Activated CD8-positive, alpha-beta T cell treated with anti-CD3 and anti-CD28 coated beads for 36 hours (primary cell): ENCODE measurements at regions not wholly inside any gene's neighbourhood (a gene's known extent, or its start where the extent isn't known, plus 50 kb on each side); places are given as distances from the start of the nearest gene placed in this dataset.

Experiments
- ATAC-seq: fragments of 200-7000 bp; cut with Tn5 transposase; one replicate; pipeline ENCODE4 v1.10.0; 2021; ENCODE audit warnings: mild to moderate bottlenecking, moderate library complexity
- CTCF ChIA-PET: fragments of 350-600 bp; sonication (Branson Sonifier 250); formaldehyde crosslinking; loops from one replicate; lab custom pipeline; 2021; ENCODE audit warnings: antibody characterized with exemption; lab: Charles Lee
- POLR2A ChIA-PET: fragments of 350-600 bp; sonication (Branson Sonifier 250); formaldehyde crosslinking; loops from one replicate; lab custom pipeline; 2021; ENCODE audit warnings: antibody characterized with exemption; lab: Charles Lee
- DNase-seq: peaks from one replicate; pipeline ENCODE4 v3.0.0-alpha.2; 2020
- H3K27ac Mint-ChIP-seq: one replicate; pipeline ENCODE4 v1.8.0; 2021; ENCODE audit warnings: mild to moderate bottlenecking, mixed read lengths
- H3K27me3 Mint-ChIP-seq: one replicate; pipeline ENCODE4 v1.8.0; 2021; ENCODE audit warnings: mixed read lengths
- H3K36me3 Mint-ChIP-seq: one replicate; pipeline ENCODE4 v1.8.0; 2021; ENCODE audit warnings: low read depth, mixed read lengths
- H3K4me1 Mint-ChIP-seq: one replicate; pipeline ENCODE4 v1.8.0; 2021; ENCODE audit warnings: low read depth, mixed read lengths
- H3K4me3 Mint-ChIP-seq: one replicate; pipeline ENCODE4 v1.8.0; 2021; ENCODE audit warnings: mild to moderate bottlenecking, moderate library complexity, mixed read lengths
- H3K9me3 Mint-ChIP-seq: one replicate; pipeline ENCODE4 v1.8.0; 2021; ENCODE audit warnings: mixed read lengths
- CTCF ChIP-seq: fragments of 200-600 bp; IDR thresholded peaks from one replicate; pipeline ENCODE4 v1.8.0; 2022; ENCODE audit warnings: antibody characterized with exemption, mild to moderate bottlenecking
- intact Hi-C: fragments of 100-400 bp; cut with micrococcal nuclease; formaldehyde crosslinking; loops from one replicate; pipeline ENCODE4 v1.10.0; 2022

GRCh38 chr17:33651686-33652085, 358.6 kb upstream of the ASIC2 start:
- POLR2A ChIA-PET, result no interaction called here
- H3K9me3 Mint-ChIP-seq, result no peaks in the 10 kb centered on the region

GRCh38 chr17:33652731-33653398, 359.8 kb upstream of the ASIC2 start:
- no peak for TF ChIP-seq CTCF

More at GRCh38 chr17:33651686-33652085, 358.6 kb upstream of the ASIC2 start:
- CTCF ChIA-PET, result interaction anchor here (0.7 kb wide), 1 partner anchor 131 kb away, joined by 3 read pairs; no protein-coding TSS in a partner anchor
- H3K27ac Mint-ChIP-seq, result no peak overlapping the region
- intact Hi-C loops, result no loop called here
- no peak for TF ChIP-seq CTCF
- H3K27me3 Mint-ChIP-seq, result peaks cover 12% of the 10 kb centered on the region
- no peak for DNase-seq
- H3K36me3 Mint-ChIP-seq, result no peaks in the 10 kb centered on the region
- no peak overlapping the region for H3K4me3 Mint-ChIP-seq
- ATAC-seq, result no peak
- no peaks in the 10 kb centered on the region for H3K4me1 Mint-ChIP-seq

GRCh38 chr17:33653399-33653788, 360.3 kb upstream of the ASIC2 start:
- no peak for ATAC-seq
- ChIA-PET CTCF (no interaction called here), POLR2A (interaction anchor here (1.0 kb wide), 1 partner anchor 86 kb away, joined by 3 read pairs; no protein-coding TSS in a partner anchor)

More at GRCh38 chr17:33652731-33653398, 359.8 kb upstream of the ASIC2 start:
- Mint-ChIP-seq H3K27me3 (peaks cover 11% of the 10 kb centered on the region), H3K27ac (no peak overlapping the region), H3K4me1 (no peaks in the 10 kb centered on the region), H3K4me3 (no peak overlapping the region), H3K36me3 (no peaks in the 10 kb centered on the region), H3K9me3 (no peaks in the 10 kb centered on the region)
- DNase-seq (no peak), ATAC-seq (no peak)
- CTCF ChIA-PET, result no interaction called here
- POLR2A ChIA-PET, result interaction anchor here (0.5 to 1.0 kb wide), 2 partner anchors 23 to 85 kb away, joined by 3 read pairs; no protein-coding TSS in a partner anchor
- intact Hi-C loops, result no loop called here

GRCh38 chr17:33657181-33657580, 364.1 kb upstream of the ASIC2 start:
- CTCF ChIA-PET, result no interaction called here
- Mint-ChIP-seq H3K4me3 (no peak overlapping the region), H3K27me3 (no peaks in the 10 kb centered on the region), H3K4me1 (no peaks in the 10 kb centered on the region), H3K9me3 (no peaks in the 10 kb centered on the region), H3K27ac (no peak overlapping the region), H3K36me3 (no peaks in the 10 kb centered on the region)
- TF ChIP-seq CTCF, result no peak
- DNase-seq, result no peak
- POLR2A ChIA-PET, result no interaction called here
- intact Hi-C loops, result no loop called here
- no peak for ATAC-seq

More at GRCh38 chr17:33653399-33653788, 360.3 kb upstream of the ASIC2 start:
- Mint-ChIP-seq H3K4me3 (no peak overlapping the region), H3K9me3 (no peaks in the 10 kb centered on the region), H3K4me1 (no peaks in the 10 kb centered on the region), H3K27me3 (peaks cover 11% of the 10 kb centered on the region), H3K36me3 (no peaks in the 10 kb centered on the region), H3K27ac (no peak overlapping the region)
- TF ChIP-seq CTCF, result no peak
- intact Hi-C loops, result no loop called here
- DNase-seq, result no peak

- Mint-ChIP-seq H3K4me3 (no peak overlapping the region), H3K4me1 (peaks cover under 1% of the 10 kb centered on the region), H3K27me3 (no peaks in the 10 kb centered on the region), H3K36me3 (no peaks in the 10 kb centered on the region), H3K27ac (no peak overlapping the region), H3K9me3 (no peaks in the 10 kb centered on the region)
- ATAC-seq (no peak), DNase-seq (no peak)
- TF ChIP-seq CTCF, result no peak
- intact Hi-C loops, result no loop called here
- ChIA-PET CTCF (no interaction called here), POLR2A (interaction anchor here (1.0 kb wide), 1 partner anchor 24 kb away, joined by 3 read pairs; no protein-coding TSS in a partner anchor)
These were observed 368.9 kb upstream of the ASIC2 start for GRCh38 chr17:33661975-33662374.
